Tibial nerve (tissue), 4 donors: ENCODE measurements at regions not wholly inside any gene's neighbourhood (a gene's known extent, or its start where the extent isn't known, plus 50 kb on each side); places are given as distances from the start of the nearest gene placed in this dataset.

Source experiments
- DNase-seq, 2 donors: peaks; one replicate each; pipeline ENCODE4 v3.0.0-alpha.2; 2019; ENCODE audit warnings: low spot score in 2 of 2
- H3K27ac ChIP-seq, 4 donors: fragments of 200-600 bp; sonication (generic) in 3 of 4; one replicate each; pipeline ENCODE4 v1.5.1; 2017 to 2019; ENCODE audit warnings: mild to moderate bottlenecking in 1 of 4
- H3K27me3 ChIP-seq, 2 donors: fragments of 200-600 bp; sonication (generic) in 1 of 2; one replicate each; pipeline versions ENCODE4 v1.5.1 to v1.6.0; 2017 to 2019
- H3K36me3 ChIP-seq, 3 donors: fragments of 200-600 bp; sonication (generic); one replicate each; pipeline ENCODE4 v1.5.1; 2018 to 2019
- H3K4me1 ChIP-seq, 4 donors: fragments of 200-600 bp; sonication (generic) in 3 of 4; one replicate each; pipeline ENCODE4 v1.5.1; 2017 to 2019
- H3K4me3 ChIP-seq, 4 donors: fragments of 200-600 bp; sonication (generic) in 3 of 4; one replicate each; pipeline ENCODE4 v1.5.1; 2017 to 2019; ENCODE audit warnings: mild to moderate bottlenecking in 1 of 4, moderate library complexity in 1 of 4
- H3K9me3 ChIP-seq, 4 donors: fragments of 200-600 bp; sonication (generic) in 3 of 4; one replicate each; pipeline ENCODE4 v1.5.1; 2017 to 2019
- EP300 ChIP-seq, 2 donors: sonication (generic); formaldehyde crosslinking; IDR thresholded peaks; one replicate each; pipeline ENCODE4 v1.6.1; 2017; ENCODE audit warnings: antibody characterized with exemption in 2 of 2, mild to moderate bottlenecking in 1 of 2
- POLR2A ChIP-seq, 2 donors: fragments of 450-650 bp; IDR thresholded peaks; one replicate each; pipeline ENCODE4 v1.6.1; 2017; ENCODE audit warnings: antibody characterized with exemption in 2 of 2, mild to moderate bottlenecking in 2 of 2, moderate library complexity in 2 of 2
- WGBS, 2 donors: methylation state at CpG; one replicate each; pipeline ENCODE4 v1.1.5; 2018; 5-methylcytosine and 5-hydroxymethylcytosine counted together
- TF ChIP-seq, protein P1 (sequence below), 5 experiments: fragments of 200-600 bp in 3 of 5; fragments of 450-650 bp in 2 of 5; sonication (generic) in 3 of 5; IDR thresholded peaks; one replicate each; pipeline ENCODE4 v1.5.1; 2016 to 2019; ENCODE audit warnings: antibody characterized with exemption in 5 of 5, mild to moderate bottlenecking in 3 of 5, moderate library complexity in 2 of 5

DNA sequence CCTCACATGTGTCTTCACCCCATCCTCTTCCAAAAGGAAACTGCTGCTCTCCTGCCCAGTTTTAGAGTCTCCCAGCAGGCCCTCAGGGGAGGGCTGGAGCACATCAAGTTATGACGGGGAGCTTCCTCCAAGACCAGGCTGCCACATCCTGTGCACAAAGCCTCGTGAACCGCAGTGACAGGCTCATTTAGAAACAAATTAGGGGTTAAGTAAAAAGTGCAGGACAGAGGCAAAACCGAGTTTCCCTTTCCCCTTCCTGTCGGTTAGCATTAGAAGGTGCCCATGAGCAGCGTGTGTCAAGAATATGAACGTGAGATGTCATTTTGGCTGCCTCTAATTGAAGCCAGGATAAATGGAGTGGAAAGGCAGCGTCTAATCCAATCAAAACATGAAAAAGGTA lies 199.7 kb downstream of the ARRDC4 start:
- WGBS, 2 donors, result 35 to 40% methylated on average over 8 of the region's 8 CpGs
- no peak for DNase-seq
- Histone ChIP-seq H3K36me3 (no peaks in the 10 kb centered on the region), H3K27ac (no peak overlapping the region), H3K4me1 (no peaks in the 10 kb centered on the region), H3K27me3 (no peaks in the 10 kb centered on the region), H3K4me3 (no peak overlapping the region), H3K9me3 (no peaks in the 10 kb centered on the region)
- TF ChIP-seq, protein P1, sequence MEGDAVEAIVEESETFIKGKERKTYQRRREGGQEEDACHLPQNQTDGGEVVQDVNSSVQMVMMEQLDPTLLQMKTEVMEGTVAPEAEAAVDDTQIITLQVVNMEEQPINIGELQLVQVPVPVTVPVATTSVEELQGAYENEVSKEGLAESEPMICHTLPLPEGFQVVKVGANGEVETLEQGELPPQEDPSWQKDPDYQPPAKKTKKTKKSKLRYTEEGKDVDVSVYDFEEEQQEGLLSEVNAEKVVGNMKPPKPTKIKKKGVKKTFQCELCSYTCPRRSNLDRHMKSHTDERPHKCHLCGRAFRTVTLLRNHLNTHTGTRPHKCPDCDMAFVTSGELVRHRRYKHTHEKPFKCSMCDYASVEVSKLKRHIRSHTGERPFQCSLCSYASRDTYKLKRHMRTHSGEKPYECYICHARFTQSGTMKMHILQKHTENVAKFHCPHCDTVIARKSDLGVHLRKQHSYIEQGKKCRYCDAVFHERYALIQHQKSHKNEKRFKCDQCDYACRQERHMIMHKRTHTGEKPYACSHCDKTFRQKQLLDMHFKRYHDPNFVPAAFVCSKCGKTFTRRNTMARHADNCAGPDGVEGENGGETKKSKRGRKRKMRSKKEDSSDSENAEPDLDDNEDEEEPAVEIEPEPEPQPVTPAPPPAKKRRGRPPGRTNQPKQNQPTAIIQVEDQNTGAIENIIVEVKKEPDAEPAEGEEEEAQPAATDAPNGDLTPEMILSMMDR (IDR thresholded peaks at IDR 0.05), result no peak
- no peak for TF ChIP-seq POLR2A (IDR thresholded peaks at IDR 0.05)
- TF ChIP-seq EP300 (IDR thresholded peaks at IDR 0.05), result no peak

DNA sequence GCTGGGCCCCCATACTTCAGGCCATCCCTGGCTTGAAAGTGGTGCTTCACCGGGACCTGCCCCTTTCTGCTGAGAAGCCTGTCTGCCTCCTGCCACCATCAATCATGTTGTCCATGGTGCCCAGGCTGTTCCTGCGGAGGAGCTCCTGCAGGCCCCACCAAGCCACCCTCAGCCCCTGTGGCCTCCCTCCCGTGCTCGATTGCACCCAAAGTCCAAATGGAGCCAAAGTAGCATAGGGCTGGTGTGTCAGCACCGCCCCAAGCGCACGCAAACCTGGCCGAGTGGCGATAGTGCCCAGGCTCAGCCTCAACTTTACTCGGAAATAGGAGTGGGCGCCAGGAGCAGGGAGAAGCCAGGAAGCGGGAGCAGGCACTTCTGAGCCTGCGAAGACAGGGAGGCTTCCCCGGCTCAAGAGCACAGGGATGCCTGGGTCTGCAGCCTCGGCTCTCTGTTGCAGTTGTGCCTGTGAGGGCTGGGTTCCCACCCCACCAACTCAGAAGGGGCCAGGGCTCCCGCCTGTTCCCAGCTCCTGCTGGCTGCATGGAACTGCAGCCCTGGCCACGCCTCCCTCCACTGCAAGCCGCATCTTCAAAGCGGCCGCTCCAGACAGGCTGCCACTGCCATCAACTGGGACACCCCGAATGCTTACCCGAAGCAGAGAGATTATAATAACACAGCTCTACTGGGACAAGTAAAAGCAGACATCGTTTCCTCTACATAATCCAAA lies 203.0 kb downstream of the ARRDC4 start:
- no peaks in the 10 kb centered on the region for H3K9me3 ChIP-seq
- 79 to 84% methylated on average over 22 to 23 of the region's 23 CpGs for WGBS, 2 donors

DNA sequence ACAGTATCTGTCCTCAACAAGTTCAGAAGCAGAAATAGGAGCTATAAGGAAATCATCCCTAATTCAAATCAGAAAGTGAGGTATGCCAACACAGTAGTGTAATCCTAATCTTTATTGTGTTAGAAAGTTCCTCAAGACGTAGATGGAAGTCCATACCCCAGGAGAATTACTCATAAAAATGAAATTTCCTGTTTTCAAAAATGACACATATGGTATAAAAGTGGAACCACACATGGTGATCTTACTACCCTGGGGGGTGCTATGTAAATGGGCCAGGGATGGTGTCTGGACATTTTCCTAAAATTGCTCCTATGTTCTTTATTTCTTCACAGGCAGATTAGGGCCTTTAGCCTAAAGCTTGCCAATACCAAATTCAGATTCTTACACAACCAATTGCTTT lies 204.1 kb downstream of the ARRDC4 start:
- TF ChIP-seq EP300 (IDR thresholded peaks at IDR 0.05), result no peak
- no peak for TF ChIP-seq POLR2A (IDR thresholded peaks at IDR 0.05)
- TF ChIP-seq, protein P1 (IDR thresholded peaks at IDR 0.05), result no peak
- WGBS, 2 donors, result 44 to 49% methylated on average over 1 of the region's 1 CpG
- no peaks in the 10 kb centered on the region for H3K9me3 ChIP-seq

More for the DNA sequence above, 203.0 kb downstream of the ARRDC4 start:
- Histone ChIP-seq H3K36me3 (no peaks in the 10 kb centered on the region), H3K27ac (no peak overlapping the region), H3K27me3 (no peaks in the 10 kb centered on the region), H3K4me1 (no peaks in the 10 kb centered on the region), H3K4me3 (no peak overlapping the region)
- no peak for TF ChIP-seq POLR2A (IDR thresholded peaks at IDR 0.05)
- TF ChIP-seq, protein P1 (IDR thresholded peaks at IDR 0.05), result no peak
- no peak for TF ChIP-seq EP300 (IDR thresholded peaks at IDR 0.05)
- DNase-seq, result no peak

DNA sequence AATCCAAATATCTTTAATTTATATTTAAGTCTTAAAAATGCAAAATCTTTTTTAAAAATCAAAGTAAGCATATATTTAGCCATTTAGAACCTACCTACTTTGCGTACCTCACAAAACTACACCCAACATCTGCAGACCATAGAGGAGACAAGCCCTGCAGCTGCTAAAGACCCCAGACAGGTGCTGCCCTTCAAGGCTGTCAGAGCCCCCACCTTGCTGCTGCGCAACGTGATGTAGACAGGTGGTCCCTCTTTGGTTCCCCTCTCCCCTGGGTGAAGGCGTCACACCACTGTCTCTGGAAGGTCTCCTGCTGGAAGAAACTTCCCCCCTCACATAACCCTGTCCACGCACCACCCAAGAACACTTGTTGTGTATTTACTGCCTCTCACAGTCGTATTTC lies 204.5 kb downstream of the ARRDC4 start:
- DNase-seq, result no peak
- Histone ChIP-seq H3K27me3 (no peaks in the 10 kb centered on the region), H3K9me3 (no peaks in the 10 kb centered on the region), H3K4me1 (no peaks in the 10 kb centered on the region), H3K36me3 (no peaks in the 10 kb centered on the region), H3K27ac (no peak overlapping the region), H3K4me3 (no peak overlapping the region)
- no peak for TF ChIP-seq EP300 (IDR thresholded peaks at IDR 0.05)
- no peak for TF ChIP-seq POLR2A (IDR thresholded peaks at IDR 0.05)
- TF ChIP-seq, protein P1 (IDR thresholded peaks at IDR 0.05), result no peak
- 73 to 80% methylated on average over 6 of the region's 6 CpGs for WGBS, 2 donors

More for the DNA sequence above, 204.1 kb downstream of the ARRDC4 start:
- Histone ChIP-seq H3K4me1 (no peaks in the 10 kb centered on the region), H3K4me3 (no peak overlapping the region), H3K27ac (no peak overlapping the region), H3K36me3 (no peaks in the 10 kb centered on the region), H3K27me3 (no peaks in the 10 kb centered on the region)
- no peak for DNase-seq

DNA sequence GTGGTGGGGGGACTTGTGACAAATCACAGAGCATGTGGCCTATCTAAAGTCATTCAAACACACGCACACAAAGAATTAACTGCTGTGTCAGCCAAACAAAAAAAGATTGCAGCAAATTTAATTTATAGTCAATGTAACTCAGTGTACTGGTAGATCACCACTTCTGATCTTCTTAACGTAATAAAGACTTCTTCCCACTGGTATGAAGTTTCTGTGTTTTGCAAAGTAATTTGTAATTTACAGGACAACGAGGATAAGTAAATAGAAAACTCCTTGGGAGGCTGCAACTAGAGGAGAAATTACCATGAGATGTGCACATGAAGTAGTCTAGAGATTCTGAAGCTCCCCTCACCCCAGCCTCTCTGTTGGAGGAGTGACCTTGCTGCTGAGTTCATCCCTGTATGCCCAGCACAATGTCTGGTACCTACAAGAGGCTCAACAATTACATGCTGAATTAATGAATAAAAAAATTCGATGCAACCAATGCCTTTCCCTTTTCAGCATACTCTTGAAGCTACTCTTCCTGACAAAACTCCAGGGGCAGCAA lies 207.3 kb downstream of the ARRDC4 start:
- Histone ChIP-seq H3K36me3 (no peaks in the 10 kb centered on the region), H3K9me3 (no peaks in the 10 kb centered on the region), H3K4me3 (no peak overlapping the region), H3K27ac (no peak overlapping the region), H3K4me1 (no peaks in the 10 kb centered on the region), H3K27me3 (no peaks in the 10 kb centered on the region)
- no peak for TF ChIP-seq EP300 (IDR thresholded peaks at IDR 0.05)
- TF ChIP-seq, protein P1 (IDR thresholded peaks at IDR 0.05), result no peak
- TF ChIP-seq POLR2A (IDR thresholded peaks at IDR 0.05), result no peak
- DNase-seq, result no peak
- 69 to 70% methylated on average over 4 of the region's 4 CpGs for WGBS, 2 donors
